ENCODE measurements at regions not wholly inside any gene's neighbourhood (a gene's known extent, or its start where the extent isn't known, plus 50 kb on each side); places are given as distances from the start of the nearest gene placed in this dataset.
A peak's percentile ranks its signal among the peaks of the same experiment; 100 is the strongest.
"Not testable (repeated sequence)": the region's sequence is repeated elsewhere in the genome, so short reads cannot be mapped to it uniquely, and the experiment has no call there.

- Histone ChIP-seq H3K4me2 (ENCODE audit: low read depth, low read length) (peak overlapping the region; percentile 80), H3K4me3 (replicated peaks in 1 of 3; ENCODE audit: insufficient read depth in 1 of 3, low read depth in 2 of 3, low read length in 3 of 3) (peak overlapping the region; percentile 4 to 51 (median 17); a peak in 4 of 6 replicates), H3K4me1 (ENCODE audit: insufficient read depth, low read length) (peaks cover 33% of the 10 kb centered on the region)
- H3K9me3 ChIP-seq (ENCODE audit: low read length); H3K36me3 ChIP-seq (replicated peaks in 1 of 2; ENCODE audit: control insufficient read depth in 1 of 2, insufficient read depth in 2 of 2, low read length in 2 of 2); H4K20me1 ChIP-seq (ENCODE audit: insufficient read depth, low read length); H3K27me3 ChIP-seq (ENCODE audit: control insufficient read depth in 1 of 2, insufficient read depth in 2 of 2, low read length in 2 of 2); CTCF ChIA-PET (ENCODE audit: low intra/inter-chr PET ratio, low total read pairs); BruUV-seq (replicated peaks); H3K27ac ChIP-seq (ENCODE audit: extremely low read length, insufficient read depth, low read length); DNase-seq (ENCODE audit: low spot score); H2AFZ ChIP-seq (ENCODE audit: low read length); H3K9ac ChIP-seq (ENCODE audit: insufficient read depth, low read depth, low read length); H3K79me2 ChIP-seq (ENCODE audit: insufficient read depth, low read length); in situ Hi-C loops (cut with HindIII; ENCODE audit: extremely low pct_ligation_motif_present, low pct_unique_long_range_greater_than_20kb); FAIRE-seq; intact Hi-C loops (cut with micrococcal nuclease; ENCODE audit: unreplicated experiment); TF ChIP-seq SOX6 (IDR thresholded peaks at IDR 0.05): not testable (repeated sequence)
- POLR2A ChIA-PET = interaction anchor here (1.3 to 1.7 kb wide), 4 partner anchors 8 to 116 kb away, joined by 3 to 6 read pairs (median 4); no protein-coding TSS in a partner anchor
- peak; percentile 23 for ATAC-seq
- WGBS (ENCODE audit: low lambda C conversion rate) = 26% methylated on average over 6 of the region's 6 CpGs
- TF ChIP-seq TARDBP (CRISPR knock-in tag; IDR thresholded peaks at IDR 0.05) (0 out of 2 replicates have a peak, but pooled peaks have one; percentile 4), ZNF772 (CRISPR knock-in tag; IDR thresholded peaks at IDR 0.05) (0 out of 2 replicates have a peak, but pooled peaks have one; percentile 5), WIZ (CRISPR knock-in tag; IDR thresholded peaks at IDR 0.05) (0 out of 2 replicates have a peak, but pooled peaks have one; percentile 1), SOX6 (CRISPR knock-in tag; IDR thresholded peaks at IDR 0.05) (peak; percentile 4; the same call in 1 of the 2 replicates), GLI4 (CRISPR knock-in tag; IDR thresholded peaks at IDR 0.05; ENCODE audit: borderline replicate concordance) (peak; percentile 0; the same call in 1 of the 2 replicates), RCOR2 (CRISPR knock-in tag; IDR thresholded peaks at IDR 0.05) (peak; percentile 5; the same call in 1 of the 2 replicates), THAP7 (CRISPR knock-in tag; IDR thresholded peaks at IDR 0.05) (0 out of 2 replicates have a peak, but pooled peaks have one; percentile 12), SP140L (CRISPR knock-in tag; IDR thresholded peaks at IDR 0.05; ENCODE audit: borderline replicate concordance) (0 out of 2 replicates have a peak, but pooled peaks have one; percentile 4), ZNF878 (CRISPR knock-in tag; IDR thresholded peaks at IDR 0.05) (0 out of 2 replicates have a peak, but pooled peaks have one; percentile 6), ZNF362 (CRISPR knock-in tag; IDR thresholded peaks at IDR 0.05; ENCODE audit: borderline replicate concordance) (0 out of 2 replicates have a peak, but pooled peaks have one; percentile 11), ZNF12 (CRISPR knock-in tag; IDR thresholded peaks at IDR 0.05) (0 out of 2 replicates have a peak, but pooled peaks have one; percentile 7), CSRNP1 (CRISPR knock-in tag; IDR thresholded peaks at IDR 0.05) (0 out of 2 replicates have a peak, but pooled peaks have one; percentile 19)
Observed at GRCh38 chr14:34140127-34140526, 189.3 kb upstream of the EGLN3 start.

Data from HepG2 (cell line).